Body of pancreas (tissue), 4 donors: ENCODE measurements at regions not wholly inside any gene's neighbourhood (a gene's known extent, or its start where the extent isn't known, plus 50 kb on each side); places are given as distances from the start of the nearest gene placed in this dataset.

Experiments used
- CTCF ChIP-seq, 7 experiments: fragments of 450-650 bp in 4 of 7; fragments of 200-600 bp in 3 of 7; sonication (generic) in 3 of 7; IDR thresholded peaks; one replicate each; pipeline ENCODE4 v1.5.1; 2016 to 2019; ENCODE audit warnings: antibody characterized with exemption in 7 of 7
- POLR2A ChIP-seq, 3 donors: fragments of 450-650 bp; IDR thresholded peaks; one replicate each; pipeline ENCODE4 v1.6.1; 2016; ENCODE audit warnings: antibody characterized with exemption in 3 of 3, mild to moderate bottlenecking in 2 of 3

GRCh38 chr6:2597991-2598390 is 152.7 kb downstream of the MYLK4 start:
- TF ChIP-seq POLR2A (IDR thresholded peaks at IDR 0.05) (no peak), CTCF (IDR thresholded peaks at IDR 0.05) (no peak)
